Stimulated activated effector memory CD8-positive, alpha-beta T cell treated with anti-CD3 and anti-CD28 coated beads, Interleukin-12 subunit alpha, Interleukin-12 subunit beta, amount 100 ng/mL, for 72 hours (primary cell): ENCODE measurements at regions not wholly inside any gene's neighbourhood (a gene's known extent, or its start where the extent isn't known, plus 50 kb on each side); places are given as distances from the start of the nearest gene placed in this dataset.

Experiments
- ATAC-seq: fragments of 150-1000 bp; cut with Tn5 transposase; 2 replicates; pipeline ENCODE4 v1.10.0; 2021
- DNase-seq, 2 donors: peaks; one replicate each; pipeline ENCODE4 v3.0.0; 2021 to 2022; ENCODE audit warnings: low spot score in 2 of 2
- H3K27ac Mint-ChIP-seq: one replicate; pipeline ENCODE4 v1.8.0; 2022; ENCODE audit warnings: mild to moderate bottlenecking, mixed read lengths
- H3K36me3 Mint-ChIP-seq: one replicate; pipeline ENCODE4 v1.8.0; 2022; ENCODE audit warnings: mild to moderate bottlenecking, mixed read lengths
- H3K4me1 Mint-ChIP-seq: one replicate; pipeline ENCODE4 v1.8.0; 2022; ENCODE audit warnings: mixed read lengths
- H3K4me3 Mint-ChIP-seq: one replicate; pipeline ENCODE4 v1.8.0; 2022; ENCODE audit warnings: mild to moderate bottlenecking, mixed read lengths
- H3K9me3 Mint-ChIP-seq: one replicate; pipeline ENCODE4 v1.8.0; 2022; ENCODE audit warnings: mixed read lengths

DNA sequence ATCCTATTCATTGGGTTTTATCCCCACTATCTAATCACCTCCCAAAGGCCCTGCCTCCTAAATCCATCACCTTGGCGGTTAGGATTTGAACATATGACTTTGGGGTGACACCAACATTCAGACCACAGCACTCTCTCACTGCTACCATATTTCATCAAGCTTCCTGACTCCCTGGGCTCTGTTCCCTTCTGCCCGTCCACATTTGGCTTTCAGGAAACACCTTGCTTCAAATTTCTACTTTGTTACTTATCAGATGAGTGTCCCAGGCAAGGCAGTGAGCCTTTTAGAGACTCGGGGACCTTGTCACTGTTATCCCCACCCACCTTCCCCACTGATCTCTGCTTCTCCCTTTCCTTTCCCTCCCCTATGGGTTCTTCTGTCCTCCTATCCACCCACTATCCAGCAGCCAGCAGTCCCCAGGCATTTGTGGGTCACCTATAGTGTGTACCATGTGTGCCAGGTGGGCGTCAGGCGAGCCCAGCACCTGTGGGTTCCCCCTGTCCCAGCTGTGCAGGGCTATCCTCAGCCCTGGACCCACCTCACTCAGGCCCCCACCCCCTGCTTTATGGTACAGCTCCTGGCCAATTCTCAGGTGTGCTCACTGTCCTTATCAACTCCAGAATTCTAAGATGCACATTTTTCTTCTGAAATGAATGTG lies 230.9 kb downstream of the LOXHD1 start:
- DNase-seq (no peak), ATAC-seq (no peak)
- Mint-ChIP-seq H3K36me3 (no peaks in the 10 kb centered on the region), H3K27ac (peak overlapping the region; percentile 20), H3K4me3 (no peak overlapping the region), H3K4me1 (no peaks in the 10 kb centered on the region), H3K9me3 (no peaks in the 10 kb centered on the region)

DNA sequence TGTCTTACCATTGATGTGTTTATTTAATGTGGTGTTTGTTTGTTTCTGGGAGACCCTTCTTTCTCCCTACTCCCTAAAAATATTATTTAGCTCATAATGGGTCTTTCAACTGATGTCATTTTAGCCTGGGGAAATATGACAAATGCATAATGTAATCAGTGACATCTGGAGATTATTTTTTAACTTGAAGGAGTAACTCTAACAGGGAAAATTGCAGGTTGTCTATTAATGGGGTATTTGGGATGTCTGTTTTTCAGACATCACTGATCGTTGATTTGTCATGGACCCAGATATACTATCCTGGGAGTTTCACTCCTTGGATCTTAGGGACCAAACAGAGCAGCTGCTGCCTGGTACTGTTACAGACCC lies 230.4 kb downstream of the LOXHD1 start:
- H3K4me1 Mint-ChIP-seq: peaks cover under 1% of the 10 kb centered on the region
- DNase-seq (no peak), ATAC-seq (no peak)
- no peak overlapping the region for H3K27ac Mint-ChIP-seq
- H3K9me3 Mint-ChIP-seq: no peaks in the 10 kb centered on the region
- no peak overlapping the region for H3K4me3 Mint-ChIP-seq
- no peaks in the 10 kb centered on the region for H3K36me3 Mint-ChIP-seq
